Activated naive CD4-positive, alpha-beta T cell treated with Interleukin-2 at 50 U/mL for 16 hours (primary cell): ENCODE measurements at regions not wholly inside any gene's neighbourhood (a gene's known extent, or its start where the extent isn't known, plus 50 kb on each side); places are given as distances from the start of the nearest gene placed in this dataset.
"Not testable (repeated sequence)": the region's sequence is repeated elsewhere in the genome, so short reads cannot be mapped to it uniquely, and the experiment has no call there.

Experiments used
- DNase-seq: peaks from one replicate; pipeline ENCODE4 v3.0.0-alpha.2; 2020

DNA sequence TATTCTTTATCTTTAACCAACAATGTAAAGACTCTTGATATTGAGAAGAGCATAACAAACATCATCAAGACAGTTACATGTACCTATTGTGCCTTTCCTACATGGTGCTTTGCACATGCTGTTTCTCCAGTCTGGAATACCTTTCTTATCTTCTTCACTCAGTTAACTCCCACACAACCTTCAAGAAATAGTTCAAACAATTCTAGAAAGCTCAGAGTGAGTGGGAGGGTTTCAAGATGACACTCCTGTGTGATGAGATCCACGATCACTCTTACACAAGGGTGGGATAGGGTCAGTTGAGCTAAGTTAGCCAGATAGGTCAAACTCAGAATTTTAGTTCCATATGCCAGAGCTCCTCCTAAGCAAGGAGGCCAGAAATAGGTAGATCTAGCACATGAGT is 915.5 kb downstream of the NR2F1-AS1 start:
- DNase-seq: no peak

GRCh38 chr5:92662741-92663140 is 918.3 kb downstream of the NR2F1-AS1 start:
- DNase-seq: no peak

DNA sequence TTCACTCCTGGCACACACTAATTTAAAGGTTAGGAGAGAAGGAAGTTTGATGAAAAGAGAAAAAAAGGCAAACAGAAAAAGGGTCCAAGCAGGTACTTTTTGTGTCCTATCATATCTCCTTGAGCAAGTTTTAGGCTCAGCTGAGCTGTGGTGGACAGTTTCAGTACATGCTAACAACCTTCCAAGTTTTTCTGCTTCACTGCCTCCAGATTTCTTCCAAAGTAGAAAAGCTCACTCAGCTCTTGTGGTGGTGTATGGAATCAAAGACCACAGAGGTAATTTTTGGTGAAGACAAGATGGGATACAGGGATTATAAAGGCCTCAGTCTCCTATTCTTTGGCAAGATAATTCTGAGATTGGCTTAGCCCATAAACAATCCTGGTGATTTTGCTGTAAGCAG is 921.8 kb downstream of the NR2F1-AS1 start:
- DNase-seq: no peak

DNA sequence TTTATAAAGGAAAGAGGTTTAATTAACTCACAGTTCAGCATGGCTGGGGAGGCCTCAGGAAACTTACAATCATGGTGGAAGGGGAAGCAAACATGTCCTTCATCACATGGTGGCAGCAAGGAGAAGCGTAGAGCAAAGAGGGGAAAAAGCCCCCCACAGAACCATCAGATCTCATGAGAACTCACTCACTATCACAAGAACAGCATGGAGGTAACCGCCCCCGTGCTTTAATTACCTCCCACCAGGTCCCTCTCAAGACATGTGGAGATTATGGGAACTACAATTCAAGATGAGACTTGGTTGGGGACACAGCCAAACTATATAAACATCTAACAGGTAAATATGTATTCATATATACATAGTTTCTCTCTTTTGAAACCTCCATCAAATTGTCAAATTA is 926.4 kb downstream of the NR2F1-AS1 start:
- not testable (repeated sequence) for DNase-seq

- no peak for DNase-seq
Observed at GRCh38 chr5:92653730-92654461, 927.1 kb downstream of the NR2F1-AS1 start.

DNA sequence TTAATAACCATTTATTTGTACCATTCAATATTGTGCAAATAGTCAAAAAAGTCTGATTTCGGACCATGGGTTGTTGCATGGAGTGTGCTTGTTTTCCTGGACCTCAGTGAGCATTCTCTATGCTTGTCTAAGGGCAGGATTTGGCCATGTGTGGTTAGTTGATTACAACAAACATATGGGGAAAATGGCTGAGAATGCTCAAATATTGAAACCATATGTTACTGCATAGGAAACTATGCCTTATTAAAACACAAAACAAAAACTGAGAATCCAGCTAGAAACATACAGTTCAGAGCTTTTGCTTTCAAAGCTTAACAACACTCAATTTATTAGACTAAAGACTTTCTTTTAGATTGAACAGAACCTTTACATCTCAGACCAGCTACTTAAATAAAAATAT is 928.3 kb downstream of the NR2F1-AS1 start:
- no peak for DNase-seq

DNA sequence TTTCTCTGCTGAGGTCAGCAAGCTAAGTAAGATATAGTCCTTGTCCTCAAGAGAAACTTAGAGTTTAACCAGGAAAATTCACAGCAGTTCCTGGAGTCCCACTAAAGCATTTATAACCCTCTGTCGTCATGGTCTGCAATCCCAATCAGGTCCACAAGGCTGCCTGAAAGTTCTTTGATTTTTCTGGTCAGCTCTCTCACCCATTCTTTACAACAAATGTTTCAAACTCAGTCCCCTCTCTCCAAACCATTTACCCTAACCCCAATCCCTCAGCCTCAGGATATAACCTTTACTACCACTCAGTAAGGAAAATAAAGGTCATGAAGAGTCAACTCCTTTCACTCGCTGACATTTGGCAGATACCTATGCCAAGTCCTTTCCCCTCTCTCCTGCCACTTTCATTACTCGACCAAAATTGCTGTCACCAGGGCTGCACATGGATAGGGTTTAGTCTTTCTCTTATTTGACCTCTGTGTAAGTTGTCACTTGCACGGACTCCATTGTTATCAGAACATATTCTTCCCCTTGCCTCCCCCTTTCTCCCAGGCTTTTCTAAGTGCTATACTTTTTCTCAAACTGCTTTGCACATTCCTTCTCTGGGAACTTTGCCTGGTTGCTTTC is 936.6 kb downstream of the NR2F1-AS1 start:
- DNase-seq: no peak

- no peak for DNase-seq
Observed at GRCh38 chr5:92641031-92641962, 939.7 kb downstream of the NR2F1-AS1 start.

GRCh38 chr5:92640340-92640739 is 940.7 kb downstream of the NR2F1-AS1 start:
- no peak for DNase-seq

DNA sequence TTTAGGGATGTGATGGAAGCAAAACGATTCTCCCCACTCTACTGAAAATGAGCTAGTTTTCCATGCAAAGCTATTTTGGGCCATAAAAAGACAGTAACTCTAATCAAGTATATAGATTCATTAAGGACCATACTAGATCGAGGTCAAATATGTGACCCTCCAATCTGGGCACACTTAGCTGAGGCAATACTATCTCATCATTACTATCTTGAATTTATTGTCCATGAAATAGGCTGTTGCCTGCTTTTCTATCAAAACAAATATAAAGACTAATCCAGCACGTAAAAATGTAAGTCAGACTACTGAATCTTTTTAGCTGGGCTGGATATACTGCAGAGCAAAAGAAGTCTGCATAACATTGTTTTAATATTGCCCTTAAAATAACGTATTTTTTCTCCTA is 943.1 kb downstream of the NR2F1-AS1 start:
- no peak for DNase-seq

DNA sequence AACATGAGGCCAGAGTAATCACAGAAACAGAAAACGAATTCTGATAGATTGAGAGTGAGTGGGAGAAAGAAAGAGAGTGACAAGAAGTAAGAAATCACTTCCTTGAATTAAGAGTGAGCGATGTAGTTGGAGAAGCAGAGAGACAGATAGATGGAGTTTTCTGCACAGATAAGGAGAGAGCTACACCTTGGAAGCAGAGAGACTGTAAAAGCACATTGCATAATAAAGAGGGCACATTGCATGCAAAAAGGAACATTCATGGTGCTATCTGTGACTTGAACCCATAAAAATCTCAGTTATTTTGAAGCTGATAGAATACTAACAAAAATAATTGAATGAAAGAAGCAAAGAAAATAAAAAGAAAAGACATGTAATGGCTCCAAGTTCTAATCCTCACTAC is 943.8 kb downstream of the NR2F1-AS1 start:
- DNase-seq: no peak

GRCh38 chr5:92635001-92635461 is 946.0 kb downstream of the NR2F1-AS1 start:
- DNase-seq: no peak

GRCh38 chr5:92633875-92634487 is 947.0 kb downstream of the NR2F1-AS1 start:
- no peak for DNase-seq

DNA sequence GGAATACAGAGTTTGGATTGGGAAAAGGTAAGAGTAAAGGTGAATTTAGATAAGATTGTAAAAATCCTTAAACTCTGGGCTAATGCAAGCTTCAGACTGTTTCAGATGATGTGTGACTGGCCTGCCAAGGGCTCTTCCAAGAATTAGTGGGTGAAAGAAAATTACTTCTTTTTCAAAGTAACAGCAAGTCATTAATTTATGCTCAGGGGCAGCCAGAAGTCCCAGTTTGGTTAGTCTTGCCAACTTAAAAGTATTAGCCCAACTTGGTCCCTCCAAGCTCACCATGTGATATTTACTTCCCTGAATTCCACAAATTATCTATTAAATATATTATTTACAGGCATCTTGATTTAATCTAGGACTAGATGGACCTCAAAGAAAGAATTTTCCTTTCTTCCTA is 947.8 kb downstream of the NR2F1-AS1 start:
- no peak for DNase-seq

DNA sequence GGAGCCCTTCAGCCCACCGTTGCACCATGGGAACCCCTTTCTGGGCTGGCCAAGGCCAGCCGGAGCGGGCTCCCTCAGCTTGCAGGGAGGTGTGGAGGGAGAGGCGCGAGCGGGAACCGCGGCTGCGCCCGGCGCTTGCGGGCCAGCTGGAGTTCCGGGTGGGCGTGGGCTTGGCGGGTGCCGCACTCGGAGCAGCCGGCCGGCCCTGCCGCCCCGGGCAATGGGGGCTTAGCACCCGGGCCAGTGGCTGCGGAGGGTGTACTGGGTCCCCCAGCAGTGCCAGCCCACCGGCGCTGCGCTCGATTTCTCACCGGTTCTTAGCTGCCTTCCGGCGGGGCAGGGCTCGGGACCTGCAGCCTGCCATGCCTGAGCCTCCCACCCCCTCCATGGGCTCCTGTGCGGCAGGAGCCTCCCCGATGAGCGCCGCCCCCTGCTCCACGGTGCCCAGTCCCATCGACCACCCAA is 949.8 kb downstream of the NR2F1-AS1 start:
- DNase-seq: not testable (repeated sequence)

DNA sequence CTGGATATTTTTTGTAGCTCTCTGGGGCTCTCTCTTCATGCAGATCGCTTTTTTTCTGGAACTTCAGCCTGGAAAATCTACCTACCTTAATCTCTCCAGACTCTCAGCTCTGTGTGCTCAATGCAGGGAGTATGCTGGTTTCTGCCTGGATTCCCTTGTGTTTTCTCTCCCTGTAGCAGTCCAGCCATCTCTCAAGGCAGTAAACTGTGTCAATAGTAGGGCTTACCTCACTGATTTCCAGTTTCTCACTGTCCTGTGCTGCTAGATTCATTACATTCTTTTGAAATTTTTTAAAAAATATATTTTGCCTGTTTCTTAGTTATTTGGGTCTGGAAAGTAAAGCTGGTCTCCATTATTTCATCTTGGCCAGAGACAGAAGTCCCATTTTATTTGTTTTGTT is 951.4 kb downstream of the NR2F1-AS1 start:
- DNase-seq: no peak

GRCh38 chr5:92629000-92629399 is 952.0 kb downstream of the NR2F1-AS1 start:
- no peak for DNase-seq

- DNase-seq: no peak
Observed at GRCh38 chr5:92627186-92627585, 953.8 kb downstream of the NR2F1-AS1 start.

GRCh38 chr5:92616085-92616484 is 964.9 kb downstream of the NR2F1-AS1 start:
- DNase-seq: no peak

- no peak for DNase-seq
Observed at GRCh38 chr5:92613546-92613945, 967.5 kb downstream of the NR2F1-AS1 start.

- DNase-seq: not testable (repeated sequence)
Observed at GRCh38 chr5:92610435-92610834, 970.6 kb downstream of the NR2F1-AS1 start.

DNA sequence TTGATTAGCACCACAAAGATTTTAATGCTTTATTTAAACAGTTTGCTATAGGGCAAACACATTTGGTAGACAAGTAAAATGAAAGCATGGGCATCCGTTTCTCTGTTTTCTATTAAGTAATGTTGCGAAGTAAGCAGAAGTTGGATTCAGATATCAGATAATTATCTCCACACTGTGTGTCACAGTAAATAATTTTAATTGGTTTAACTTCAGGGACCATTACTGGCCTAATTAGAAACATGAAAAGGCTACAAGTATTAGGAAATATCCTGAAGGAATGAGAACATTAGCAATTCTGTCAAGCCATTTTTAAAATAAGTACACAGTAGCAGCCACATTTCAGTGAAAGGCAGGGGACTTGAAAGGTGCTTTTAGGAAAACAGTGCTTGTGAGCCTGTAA is 975.4 kb downstream of the NR2F1-AS1 start:
- no peak for DNase-seq
